ENCODE measurements at regions not wholly inside any gene's neighbourhood (a gene's known extent, or its start where the extent isn't known, plus 50 kb on each side); places are given as distances from the start of the nearest gene placed in this dataset.

- TF ChIP-seq CTCF (conservative IDR thresholded peaks at IDR 0.05; ENCODE audit: low read depth, low read length) (no peak), EZH2 (IDR thresholded peaks at IDR 0.05; ENCODE audit: borderline replicate concordance, low read depth, low read length, poor library complexity, severe bottlenecking) (no peak)
Observed at GRCh38 chr10:46222364-46222935, 64.3 kb upstream of the ANTXRL start.

Data from A673 (cell line).